GM19452 (cell line): ENCODE measurements at regions not wholly inside any gene's neighbourhood (a gene's known extent, or its start where the extent isn't known, plus 50 kb on each side); places are given as distances from the start of the nearest gene placed in this dataset.

Experiments
- ATAC-seq: cut with Tn5 transposase; IDR thresholded peaks from one replicate; pipeline ENCODE4 v1.9.1; 2021; ENCODE audit not compliant: unreplicated experiment

- no peak for ATAC-seq
Observed at GRCh38 chr5:60014331-60014730, 120.8 kb upstream of the PDE4D start.

GRCh38 chr5:60010853-60011252 is 117.3 kb upstream of the PDE4D start:
- no peak for ATAC-seq

GRCh38 chr5:60010328-60010727 is 116.8 kb upstream of the PDE4D start:
- no peak for ATAC-seq

- no peak for ATAC-seq
Observed at GRCh38 chr5:60007729-60008128, 114.2 kb upstream of the PDE4D start.

GRCh38 chr5:59999056-59999455 is 105.5 kb upstream of the PDE4D start:
- no peak for ATAC-seq

- no peak for ATAC-seq
Observed at GRCh38 chr5:59992206-59992605, 98.7 kb upstream of the PDE4D start.

GRCh38 chr5:59988396-59988795 is 94.9 kb upstream of the PDE4D start:
- no peak for ATAC-seq

GRCh38 chr5:59976342-59976741 is 82.8 kb upstream of the PDE4D start:
- no peak for ATAC-seq

GRCh38 chr5:59972043-59972442 is 78.5 kb upstream of the PDE4D start:
- no peak for ATAC-seq

- ATAC-seq: no peak
Observed at GRCh38 chr5:59959330-59959729, 65.8 kb upstream of the PDE4D start.

- no peak for ATAC-seq
Observed at GRCh38 chr5:59956130-59956783, 62.7 kb upstream of the PDE4D start.

- no peak for ATAC-seq
Observed at GRCh38 chr5:59955241-59955640, 61.7 kb upstream of the PDE4D start.

GRCh38 chr5:59943452-59944113 is 50.1 kb upstream of the PDE4D start:
- ATAC-seq: no peak
